SK-N-SH treated with all-trans-retinoic acid at 6 μM for 48 hours (cell line): ENCODE measurements at regions not wholly inside any gene's neighbourhood (a gene's known extent, or its start where the extent isn't known, plus 50 kb on each side); places are given as distances from the start of the nearest gene placed in this dataset.

Experiments
- CREB5 ChIP-seq: fragments of 250-450 bp; sonication (Bioruptor Pico); IDR thresholded peaks from 2 replicates; pipeline ENCODE4 v1.5.1; 2020; ENCODE audit warnings: low read depth, mild to moderate bottlenecking, moderate library complexity
- OSR1 ChIP-seq: fragments of 250-450 bp; sonication (Bioruptor Pico); IDR thresholded peaks from 2 replicates; pipeline ENCODE4 v1.8.0; 2022; ENCODE audit warnings: moderate library complexity, mild to moderate bottlenecking, inconsistent platforms
- POU6F1 ChIP-seq: fragments of 250-450 bp; sonication (Bioruptor Pico); IDR thresholded peaks from 2 replicates; pipeline ENCODE4 v1.8.0; 2021; ENCODE audit warnings: low read depth, mild to moderate bottlenecking, moderate library complexity, borderline replicate concordance
- PPARA ChIP-seq: fragments of 250-450 bp; sonication (Bioruptor Pico); IDR thresholded peaks from 2 replicates; pipeline ENCODE4 v1.5.0; 2020; ENCODE audit warnings: mild to moderate bottlenecking, borderline replicate concordance
- ZFP3 ChIP-seq: fragments of 250-450 bp; sonication (Bioruptor Pico); IDR thresholded peaks from 2 replicates; pipeline ENCODE4 v1.5.0; 2020; ENCODE audit warnings: mild to moderate bottlenecking, moderate library complexity
- ZFP30 ChIP-seq: fragments of 450-650 bp; formaldehyde crosslinking; IDR thresholded peaks from 2 replicates; pipeline ENCODE4 v1.5.0; 2022; ENCODE audit warnings: mild to moderate bottlenecking, moderate library complexity
- ZNF8 ChIP-seq: fragments of 450-650 bp; formaldehyde crosslinking; IDR thresholded peaks from 2 replicates; pipeline ENCODE4 v1.5.0; 2020; ENCODE audit warnings: mild to moderate bottlenecking, moderate library complexity

GRCh38 chr15:85314633-85315032 is 65.8 kb upstream of the AKAP13 start:
- TF ChIP-seq OSR1 (CRISPR knock-in tag) (no peak), PPARA (CRISPR knock-in tag) (no peak), POU6F1 (CRISPR knock-in tag) (no peak), CREB5 (CRISPR knock-in tag) (no peak), ZFP30 (CRISPR knock-in tag) (no peak), ZNF8 (CRISPR knock-in tag) (no peak), ZFP3 (no peak)
